ENCODE measurements at regions not wholly inside any gene's neighbourhood (a gene's known extent, or its start where the extent isn't known, plus 50 kb on each side); places are given as distances from the start of the nearest gene placed in this dataset.
A peak's percentile ranks its signal among the peaks of the same experiment; 100 is the strongest.

DNA sequence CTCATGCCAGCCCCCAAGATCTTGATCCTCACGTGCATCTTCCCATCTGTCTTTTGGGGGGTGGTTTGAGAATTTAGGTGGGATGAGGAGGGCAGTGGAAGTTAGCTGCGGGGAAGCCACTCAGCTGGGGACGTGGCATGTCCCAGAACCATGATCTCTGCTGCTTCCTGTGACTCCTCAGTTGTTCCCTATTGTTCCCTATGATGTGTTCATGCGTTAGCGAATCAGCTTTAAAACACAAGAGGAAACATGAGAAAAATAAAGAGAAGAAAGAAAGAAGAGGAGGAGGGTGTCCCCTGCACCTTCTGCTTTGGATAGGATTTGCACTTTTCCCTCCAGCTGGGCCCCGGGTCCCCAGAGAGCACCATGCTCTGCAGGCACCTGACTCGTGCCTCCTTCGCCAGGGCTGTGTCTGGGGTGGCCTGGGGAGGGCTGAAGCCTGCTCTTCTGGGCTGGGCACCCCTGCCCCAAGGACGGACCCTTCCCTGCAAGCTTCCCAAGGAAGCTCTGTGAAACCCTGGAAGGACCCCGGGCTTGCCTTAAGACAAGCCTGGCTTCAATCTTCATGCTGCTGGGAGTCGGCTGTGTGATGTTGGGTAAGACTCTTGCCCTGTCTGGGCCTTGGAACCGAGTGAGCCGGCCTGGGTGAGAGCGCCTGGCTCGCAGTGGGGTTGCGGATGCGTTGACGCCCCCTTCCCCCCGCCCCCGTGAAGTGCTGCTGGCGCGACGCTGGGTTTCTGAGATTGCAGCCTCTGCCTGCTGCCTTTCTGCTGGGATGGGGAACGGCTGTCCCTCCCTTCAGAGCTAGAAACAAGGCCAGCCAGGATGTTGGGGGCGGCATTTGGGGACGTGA lies 62.8 kb upstream of the CIBAR2 start:
- DNase-seq (ENCODE audit: low read depth), result no peak
- in situ Hi-C loops (cut with HindIII; ENCODE audit: low sequenced_read_pairs), result no loop called here
- TF ChIP-seq, protein P1, sequence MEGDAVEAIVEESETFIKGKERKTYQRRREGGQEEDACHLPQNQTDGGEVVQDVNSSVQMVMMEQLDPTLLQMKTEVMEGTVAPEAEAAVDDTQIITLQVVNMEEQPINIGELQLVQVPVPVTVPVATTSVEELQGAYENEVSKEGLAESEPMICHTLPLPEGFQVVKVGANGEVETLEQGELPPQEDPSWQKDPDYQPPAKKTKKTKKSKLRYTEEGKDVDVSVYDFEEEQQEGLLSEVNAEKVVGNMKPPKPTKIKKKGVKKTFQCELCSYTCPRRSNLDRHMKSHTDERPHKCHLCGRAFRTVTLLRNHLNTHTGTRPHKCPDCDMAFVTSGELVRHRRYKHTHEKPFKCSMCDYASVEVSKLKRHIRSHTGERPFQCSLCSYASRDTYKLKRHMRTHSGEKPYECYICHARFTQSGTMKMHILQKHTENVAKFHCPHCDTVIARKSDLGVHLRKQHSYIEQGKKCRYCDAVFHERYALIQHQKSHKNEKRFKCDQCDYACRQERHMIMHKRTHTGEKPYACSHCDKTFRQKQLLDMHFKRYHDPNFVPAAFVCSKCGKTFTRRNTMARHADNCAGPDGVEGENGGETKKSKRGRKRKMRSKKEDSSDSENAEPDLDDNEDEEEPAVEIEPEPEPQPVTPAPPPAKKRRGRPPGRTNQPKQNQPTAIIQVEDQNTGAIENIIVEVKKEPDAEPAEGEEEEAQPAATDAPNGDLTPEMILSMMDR (IDR thresholded peaks at IDR 0.05; ENCODE audit: low read depth, low read length, missing control alignments), result no peak
- H3K4me3 ChIP-seq (ENCODE audit: low read depth, low read length), result peak overlapping the region; percentile 41

DNA sequence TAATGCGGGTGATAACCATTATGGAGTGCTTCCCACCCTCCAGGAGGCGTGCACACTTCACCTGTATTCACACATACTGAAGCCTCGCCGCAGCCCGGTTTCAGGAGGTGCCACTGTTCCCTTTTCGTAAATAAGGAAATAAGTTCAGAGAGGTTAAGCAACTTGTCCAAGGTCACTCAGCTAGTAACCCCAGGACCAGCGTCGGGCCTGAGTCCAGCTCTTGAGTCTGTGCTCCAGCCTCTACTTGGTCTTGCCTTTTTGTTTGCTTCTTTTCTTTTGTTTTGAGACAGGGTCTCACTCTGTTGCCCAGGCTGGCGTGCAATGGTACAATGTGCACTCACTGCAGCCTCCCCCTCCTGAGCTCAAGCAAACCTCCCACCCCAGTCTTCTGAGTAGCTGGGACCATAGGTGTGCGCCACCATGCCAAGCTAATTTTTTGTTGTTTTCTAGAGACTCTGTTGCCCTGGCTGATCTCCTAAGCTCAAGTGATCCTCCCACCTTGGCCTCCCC lies 63.5 kb upstream of the CIBAR2 start:
- in situ Hi-C loops (cut with HindIII; ENCODE audit: low sequenced_read_pairs), result no loop called here
- H3K4me3 ChIP-seq (ENCODE audit: low read depth, low read length), result no peak overlapping the region
- DNase-seq (ENCODE audit: low read depth), result no peak
- TF ChIP-seq, protein P1 (IDR thresholded peaks at IDR 0.05; ENCODE audit: low read depth, low read length, missing control alignments), result no peak

DNA sequence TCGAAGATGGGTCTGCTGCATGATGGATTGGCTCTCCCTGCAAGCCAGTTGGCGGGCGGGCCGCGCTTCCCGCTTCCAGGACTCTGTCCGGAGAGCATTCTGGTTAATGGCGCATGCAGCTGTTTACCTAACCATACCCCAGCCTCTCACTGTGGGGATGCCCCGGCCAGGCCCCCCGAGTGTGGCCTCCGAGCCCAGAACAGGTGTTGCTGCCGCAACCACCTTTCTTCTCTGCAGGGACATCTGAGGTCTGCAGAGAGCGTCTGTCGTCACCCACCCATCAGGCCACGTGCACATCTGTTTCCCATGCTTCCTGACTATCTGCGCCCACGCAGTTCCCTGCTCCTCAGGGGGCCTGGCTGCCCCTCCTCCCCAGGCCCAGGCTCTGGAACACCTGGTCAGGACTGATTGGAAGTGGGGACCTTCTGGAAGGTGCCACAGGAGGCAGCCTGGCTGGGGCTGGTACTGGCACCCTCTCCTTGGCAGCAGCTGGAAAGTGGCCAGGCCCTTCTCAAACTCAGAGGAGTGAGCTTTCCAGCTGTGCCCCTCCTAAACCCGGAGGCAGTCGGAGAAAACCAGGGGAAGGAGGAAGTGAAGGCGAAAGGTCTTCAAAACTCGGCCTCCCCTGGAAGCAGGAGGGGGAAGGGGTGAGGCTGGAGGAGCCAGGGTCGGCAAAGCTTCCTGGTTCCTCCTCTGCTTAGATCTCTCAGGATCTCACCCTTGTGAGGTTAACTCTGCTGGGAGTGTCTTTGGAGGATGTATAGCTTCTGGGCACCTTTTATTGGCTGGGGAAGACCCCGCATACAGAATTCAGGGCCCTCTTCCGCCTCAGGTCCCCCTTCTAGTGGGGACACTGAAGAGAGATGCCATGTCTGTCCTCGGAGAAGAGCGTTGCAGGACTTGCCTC lies 64.5 kb upstream of the CIBAR2 start:
- TF ChIP-seq, protein P1 (IDR thresholded peaks at IDR 0.05; ENCODE audit: low read depth, low read length, missing control alignments), result no peak
- H3K4me3 ChIP-seq (ENCODE audit: low read depth, low read length), result no peak overlapping the region
- no peak for DNase-seq (ENCODE audit: low read depth)
- in situ Hi-C loops (cut with HindIII; ENCODE audit: low sequenced_read_pairs), result no loop called here

DNA sequence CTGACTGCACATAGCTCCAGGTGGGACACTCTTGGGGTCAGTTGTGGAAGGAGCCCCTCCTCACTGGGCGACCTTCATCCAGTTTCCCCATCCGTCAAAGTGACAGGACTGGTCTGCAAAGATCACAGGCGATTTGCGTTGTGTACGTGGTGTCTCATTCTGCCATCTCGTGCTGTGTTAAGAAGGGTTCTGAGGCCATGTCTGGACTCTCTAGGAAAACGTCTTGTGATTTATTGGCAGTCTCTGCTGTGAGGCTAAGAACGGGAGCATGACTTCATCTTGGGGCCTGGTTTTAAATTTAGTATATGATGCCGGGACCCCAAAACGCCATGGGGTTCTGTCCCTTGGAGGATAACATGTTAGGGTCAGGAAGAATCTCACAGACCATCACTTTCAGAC lies 65.2 kb upstream of the CIBAR2 start:
- no peak overlapping the region for H3K4me3 ChIP-seq (ENCODE audit: low read depth, low read length)
- no peak for DNase-seq (ENCODE audit: low read depth)
- TF ChIP-seq, protein P1 (IDR thresholded peaks at IDR 0.05; ENCODE audit: low read depth, low read length, missing control alignments), result no peak
- in situ Hi-C loops (cut with HindIII; ENCODE audit: low sequenced_read_pairs), result no loop called here

DNA sequence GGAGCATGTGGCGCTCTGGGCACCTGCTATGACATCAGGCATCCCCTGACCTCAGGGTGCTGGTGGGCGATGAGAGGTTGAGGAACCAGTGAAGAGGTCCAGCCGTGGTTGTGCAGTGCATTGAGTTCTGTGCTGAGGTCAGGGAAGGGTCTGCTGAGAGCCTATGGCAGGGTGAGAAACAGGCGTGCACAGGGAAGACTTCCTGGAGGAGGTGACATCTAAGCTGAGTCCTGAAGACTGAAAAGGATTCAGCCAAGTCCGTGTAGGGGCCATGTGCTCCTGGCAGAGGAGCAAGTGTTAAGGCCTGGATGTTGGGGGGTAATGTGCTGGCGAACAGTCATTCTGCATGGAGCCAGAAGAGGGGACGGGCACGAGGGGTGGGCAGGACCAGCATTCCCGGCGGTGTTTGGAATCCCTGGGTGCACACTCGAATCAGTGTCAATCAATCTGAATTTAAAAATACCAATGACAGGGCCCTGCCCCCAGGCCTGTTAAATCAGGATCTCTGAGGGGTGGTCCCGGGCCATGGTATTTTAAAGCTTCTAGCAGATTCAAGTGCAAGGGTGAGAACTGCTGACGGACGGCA lies 65.8 kb upstream of the CIBAR2 start:
- TF ChIP-seq, protein P1 (IDR thresholded peaks at IDR 0.05; ENCODE audit: low read depth, low read length, missing control alignments), result no peak
- in situ Hi-C loops (cut with HindIII; ENCODE audit: low sequenced_read_pairs), result no loop called here
- H3K4me3 ChIP-seq (ENCODE audit: low read depth, low read length), result no peak overlapping the region
- no peak for DNase-seq (ENCODE audit: low read depth)

DNA sequence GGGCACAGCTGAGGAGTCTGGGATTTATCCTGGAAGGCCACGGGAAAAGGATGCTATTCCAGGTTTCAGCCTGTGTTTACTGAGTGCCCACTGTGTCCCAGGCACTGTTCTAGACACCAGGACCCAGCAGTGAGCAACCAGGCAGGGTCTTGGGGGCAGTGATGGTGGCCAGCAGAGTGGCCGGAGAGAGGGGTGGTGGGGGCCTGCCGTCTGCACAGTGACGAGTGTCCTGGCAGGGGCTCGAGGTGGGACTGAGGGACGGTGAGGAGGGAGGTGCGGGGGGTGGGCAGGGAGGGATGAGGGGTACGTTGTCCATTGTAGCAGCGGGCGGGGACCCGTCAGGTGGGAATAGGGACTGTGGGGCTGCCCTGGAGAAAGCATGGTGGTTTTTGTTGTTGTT lies 66.3 kb upstream of the CIBAR2 start:
- H3K4me3 ChIP-seq (ENCODE audit: low read depth, low read length), result no peak overlapping the region
- TF ChIP-seq, protein P1 (IDR thresholded peaks at IDR 0.05; ENCODE audit: low read depth, low read length, missing control alignments), result no peak
- no peak for DNase-seq (ENCODE audit: low read depth)
- in situ Hi-C loops (cut with HindIII; ENCODE audit: low sequenced_read_pairs), result no loop called here
